HepG2 (cell line): ENCODE measurements at regions not wholly inside any gene's neighbourhood (a gene's known extent, or its start where the extent isn't known, plus 50 kb on each side); places are given as distances from the start of the nearest gene placed in this dataset.

Source experiments
- ATAC-seq: fragments of 200-7000 bp; cut with Tn5 transposase; 3 replicates; pipeline ENCODE4 v1.9.1; 2020; ENCODE audit warnings: mild to moderate bottlenecking, moderate library complexity
- BruUV-seq: library from RNA; stranded (reverse); fragments of 400-500 nt; replicated peaks from 2 replicates; lab custom pipeline; 2021; lab: Mats Ljungman, UMichigan
- CTCF ChIA-PET: fragments of 300-600 bp; formaldehyde crosslinking; extraction: SDS; loops from one replicate; lab custom pipeline; 2021; ENCODE audit warnings: low total read pairs, inconsistent platforms, low intra/inter-chr PET ratio; lab: Yijun Ruan, JAX
- POLR2A ChIA-PET: fragments of 350-600 bp; sonication (Branson Sonifier 250); formaldehyde crosslinking; loops from one replicate; lab custom pipeline; 2020; ENCODE audit warnings: antibody characterized with exemption, inconsistent platforms; lab: Yijun Ruan, JAX
- DNase-seq: peaks from one replicate; pipeline ENCODE4 v3.0.0-alpha.2; 2015; ENCODE audit warnings: low spot score
- FAIRE-seq: peaks from 3 replicates; lab custom pipeline; 2011; peaks lifted over from hg19 to GRCh38; lab: Jason Lieb, UNC
- H2AFZ ChIP-seq: one replicate; pipeline ENCODE4 v1.6.1; 2011; ENCODE audit warnings: low read length, inconsistent platforms
- H3K27ac ChIP-seq: fragments of 300-600 bp; 3 replicates; pipeline ENCODE4 v1.8.0; 2011; ENCODE audit warnings: mixed run types, mild to moderate bottlenecking, mixed read lengths, low read length, inconsistent platforms; ENCODE audit not compliant: insufficient read depth; ENCODE audit errors: extremely low read length
- H3K27me3 ChIP-seq, 2 experiments: fragments of 200-600 bp in 1 of 2; 2 replicates in 1 of 2; 3 replicates in 1 of 2; pipeline versions ENCODE4 v1.6.0 to v1.8.0; 2011; ENCODE audit warnings: low read length in 2 of 2, mild to moderate bottlenecking in 2 of 2, moderate library complexity in 2 of 2, inconsistent platforms in 1 of 2; ENCODE audit not compliant: insufficient read depth in 2 of 2, control insufficient read depth in 1 of 2
- H3K36me3 ChIP-seq, 2 experiments: fragments of 200-600 bp in 1 of 2; replicated peaks in 1 of 2; 2 replicates in 1 of 2; 3 replicates in 1 of 2; pipeline versions ENCODE4 v1.5.1 to v1.8.0; 2011; ENCODE audit warnings: low read length in 2 of 2, inconsistent platforms in 1 of 2; ENCODE audit not compliant: insufficient read depth in 2 of 2, control insufficient read depth in 1 of 2
- H3K4me1 ChIP-seq: 2 replicates; pipeline ENCODE4 v1.5.1; 2012; ENCODE audit warnings: low read length, inconsistent platforms; ENCODE audit not compliant: insufficient read depth
- H3K4me2 ChIP-seq: 2 replicates; pipeline ENCODE4 v1.6.0; 2011; ENCODE audit warnings: low read depth, low read length, inconsistent platforms
- H3K4me3 ChIP-seq, 3 experiments: fragments of 200-600 bp in 1 of 3; sonication (generic), shearing (Covaris generic) in 1 of 3; replicated peaks in 1 of 3; 2 replicates each; pipeline ENCODE4 v1.5.1; 2011 to 2016; ENCODE audit warnings: low read length in 3 of 3, inconsistent platforms in 2 of 3, low read depth in 2 of 3, mild to moderate bottlenecking in 2 of 3, control low read depth in 1 of 3, mixed read lengths in 1 of 3; ENCODE audit not compliant: insufficient read depth in 1 of 3
- H3K79me2 ChIP-seq: one replicate; pipeline ENCODE4 v1.6.1; 2011; ENCODE audit warnings: low read length, inconsistent platforms; ENCODE audit not compliant: insufficient read depth
- H3K9ac ChIP-seq: 2 replicates; pipeline ENCODE4 v1.6.0; 2011; ENCODE audit warnings: mild to moderate bottlenecking, low read depth, low read length, inconsistent platforms; ENCODE audit not compliant: insufficient read depth
- H3K9me3 ChIP-seq: 2 replicates; pipeline ENCODE4 v1.5.1; 2012; ENCODE audit warnings: mild to moderate bottlenecking, low read length
- H4K20me1 ChIP-seq: 2 replicates; pipeline ENCODE4 v1.6.0; 2011; ENCODE audit warnings: inconsistent platforms, mild to moderate bottlenecking, low read length, moderate library complexity; ENCODE audit not compliant: insufficient read depth
- ATF1 ChIP-seq: IDR thresholded peaks from 2 replicates; pipeline ENCODE4 v1.6.1; 2016; ENCODE audit warnings: mild to moderate bottlenecking, control low read depth
- BRCA1 ChIP-seq: sonication (generic); formaldehyde crosslinking; IDR thresholded peaks from 2 replicates; pipeline ENCODE4 v1.4.0; 2020; ENCODE audit warnings: missing genetic modification reagents
- DMAP1 ChIP-seq: IDR thresholded peaks from 2 replicates; pipeline ENCODE4 v1.6.1; 2016
- JARID2 ChIP-seq: sonication (generic); formaldehyde crosslinking; IDR thresholded peaks from 2 replicates; pipeline ENCODE4 v1.8.1; 2023; ENCODE audit warnings: missing genetic modification reagents, inconsistent platforms; ENCODE audit not compliant: insufficient replicate concordance
- MAZ ChIP-seq, 2 experiments: sonication (generic) in 1 of 2; formaldehyde crosslinking in 1 of 2; IDR thresholded peaks; 2 replicates each; pipeline versions ENCODE4 v1.5.0 to v1.6.1; 2012 to 2020; ENCODE audit warnings: low read depth in 2 of 2, mild to moderate bottlenecking in 2 of 2, borderline replicate concordance in 1 of 2, improper control_type of control experiment in 1 of 2, low read length in 1 of 2, missing genetic modification reagents in 1 of 2, moderate library complexity in 1 of 2
- POLR2AphosphoS5 ChIP-seq: IDR thresholded peaks from 2 replicates; pipeline ENCODE4 v1.6.1; 2012; ENCODE audit warnings: low read depth, low read length
- SNRNP70 ChIP-seq: fragments of 200-400 bp; formaldehyde crosslinking; IDR thresholded peaks from 2 replicates; pipeline ENCODE4 v1.6.1; 2017; ENCODE audit warnings: mild to moderate bottlenecking, low read depth, low read length, moderate library complexity
- TAF1 ChIP-seq: sonication (generic); formaldehyde crosslinking; IDR thresholded peaks from 2 replicates; pipeline ENCODE4 v1.4.0; 2020; ENCODE audit warnings: missing genetic modification reagents
- ZNF530 ChIP-seq: sonication (generic); formaldehyde crosslinking; IDR thresholded peaks from 2 replicates; pipeline ENCODE4 v1.5.0; 2020; ENCODE audit warnings: low read depth, mild to moderate bottlenecking, missing genetic modification reagents
- ZNF556 ChIP-seq: sonication (generic); formaldehyde crosslinking; IDR thresholded peaks from 2 replicates; pipeline ENCODE4 v1.4.0; 2020; ENCODE audit warnings: mild to moderate bottlenecking, missing genetic modification reagents, borderline replicate concordance
- ZNF792 ChIP-seq: IDR thresholded peaks from 2 replicates; pipeline ENCODE4 v1.6.1; 2016
- ZSCAN25 ChIP-seq: sonication (generic); formaldehyde crosslinking; IDR thresholded peaks from 2 replicates; pipeline ENCODE4 v1.8.0; 2022; ENCODE audit warnings: mild to moderate bottlenecking, missing genetic modification reagents
- WGBS: methylation state at CpG from one replicate; pipeline ENCODE4 v1.1.6; 2017; ENCODE audit warnings: low lambda C conversion rate; 5-methylcytosine and 5-hydroxymethylcytosine counted together
- in situ Hi-C: cut with HindIII; loops from 2 replicates; pipeline ENCODE4 v1.10.0; 2017; ENCODE audit warnings: low pct_unique_long_range_greater_than_20kb; ENCODE audit not compliant: extremely low pct_ligation_motif_present
- intact Hi-C: fragments of 100-400 bp; cut with micrococcal nuclease; formaldehyde crosslinking; loops from one replicate; pipeline ENCODE4 v1.10.0; 2022; ENCODE audit not compliant: unreplicated experiment
- TF ChIP-seq, protein P1 (sequence below): sonication (generic); formaldehyde crosslinking; IDR thresholded peaks from 2 replicates; pipeline ENCODE4 v1.5.0; 2020; ENCODE audit warnings: missing genetic modification reagents
- TF ChIP-seq, protein P2 (sequence below), 2 experiments: sonication (generic) in 1 of 2; formaldehyde crosslinking in 1 of 2; IDR thresholded peaks; 2 replicates each; pipeline versions ENCODE4 v1.4.0 to v1.6.1; 2018 to 2020; ENCODE audit warnings: missing genetic modification reagents in 2 of 2, borderline replicate concordance in 1 of 2, low read depth in 1 of 2, mild to moderate bottlenecking in 1 of 2, missing biosample characterization in 1 of 2
- TF ChIP-seq, protein P3 (sequence below): sonication (generic); formaldehyde crosslinking; conservative IDR thresholded peaks from 2 replicates; pipeline ENCODE4 v1.4.0; 2020; ENCODE audit warnings: missing genetic modification reagents
- TF ChIP-seq, protein P4 (sequence below): sonication (generic); formaldehyde crosslinking; IDR thresholded peaks from 2 replicates; pipeline ENCODE4 v1.8.1; 2022; ENCODE audit warnings: low read depth, mild to moderate bottlenecking, missing genetic modification reagents
- TF ChIP-seq, protein P5 (sequence below): sonication (generic); formaldehyde crosslinking; IDR thresholded peaks from 2 replicates; pipeline ENCODE4 v1.4.0; 2020; ENCODE audit warnings: missing genetic modification reagents; ENCODE audit errors: not compliant biosample characterization

DNA sequence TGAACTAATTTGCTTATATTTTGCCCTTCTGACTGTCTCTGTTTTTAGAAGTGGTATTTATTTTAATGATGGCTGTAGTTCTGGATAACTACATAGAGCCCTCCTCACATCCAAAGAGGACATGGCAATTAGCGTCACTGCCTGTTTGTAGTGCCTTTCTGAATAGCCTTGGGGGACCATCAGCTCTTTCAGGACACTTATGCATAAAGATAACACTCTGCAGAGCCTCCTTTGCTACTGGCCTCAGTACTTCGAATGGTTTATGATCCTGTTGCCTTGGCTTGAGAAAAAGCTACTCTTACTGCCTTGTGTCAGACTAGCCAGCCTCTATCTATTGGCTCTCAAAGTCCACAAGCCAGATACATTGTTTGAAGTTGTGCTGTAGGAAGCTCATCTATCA lies 105.4 kb upstream of the SPRED1 start:
- BruUV-seq, result no TSS peak
- POLR2A ChIA-PET, result no interaction called here
- ATAC-seq, result no peak
- FAIRE-seq, result no peak
- Histone ChIP-seq H4K20me1 (no peaks in the 10 kb centered on the region), H3K9me3 (no peaks in the 10 kb centered on the region; the same call in 1 of the 2 replicates), H3K9ac (no peak overlapping the region), H3K4me1 (no peaks in the 10 kb centered on the region), H3K36me3 (no peaks in the 10 kb centered on the region), H3K4me2 (no peak overlapping the region), H3K27ac (no peak overlapping the region), H3K4me3 (no peak overlapping the region), H2AFZ (no peak overlapping the region), H3K27me3 (no peaks in the 10 kb centered on the region), H3K79me2 (no peaks in the 10 kb centered on the region)
- 0% methylated on average over 2 of the region's 2 CpGs for WGBS
- DNase-seq, result no peak
- in situ Hi-C loops, result no loop called here
- intact Hi-C loops, result no loop called here
- CTCF ChIA-PET, result no interaction called here
- TF ChIP-seq, protein P1, sequence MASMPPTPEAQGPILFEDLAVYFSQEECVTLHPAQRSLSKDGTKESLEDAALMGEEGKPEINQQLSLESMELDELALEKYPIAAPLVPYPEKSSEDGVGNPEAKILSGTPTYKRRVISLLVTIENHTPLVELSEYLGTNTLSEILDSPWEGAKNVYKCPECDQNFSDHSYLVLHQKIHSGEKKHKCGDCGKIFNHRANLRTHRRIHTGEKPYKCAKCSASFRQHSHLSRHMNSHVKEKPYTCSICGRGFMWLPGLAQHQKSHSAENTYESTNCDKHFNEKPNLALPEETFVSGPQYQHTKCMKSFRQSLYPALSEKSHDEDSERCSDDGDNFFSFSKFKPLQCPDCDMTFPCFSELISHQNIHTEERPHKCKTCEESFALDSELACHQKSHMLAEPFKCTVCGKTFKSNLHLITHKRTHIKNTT (CRISPR knock-in tag), result no peak
- TF ChIP-seq MAZ (IDR thresholded peaks at IDR 0.05; ENCODE audit: borderline replicate concordance, low read depth, low read length) (no peak), MAZ (CRISPR knock-in tag; IDR thresholded peaks at IDR 0.05; ENCODE audit: low read depth) (no peak), ZSCAN25 (CRISPR knock-in tag) (no peak), BRCA1 (CRISPR knock-in tag) (no peak), TAF1 (no peak), SNRNP70 (no peak), POLR2AphosphoS5 (no peak), DMAP1 (no peak), ZNF530 (no peak), ZNF556 (no peak), JARID2 (CRISPR knock-in tag) (no peak), ZNF792 (CRISPR knock-in tag) (no peak), ATF1 (no peak)
- TF ChIP-seq, protein P2, sequence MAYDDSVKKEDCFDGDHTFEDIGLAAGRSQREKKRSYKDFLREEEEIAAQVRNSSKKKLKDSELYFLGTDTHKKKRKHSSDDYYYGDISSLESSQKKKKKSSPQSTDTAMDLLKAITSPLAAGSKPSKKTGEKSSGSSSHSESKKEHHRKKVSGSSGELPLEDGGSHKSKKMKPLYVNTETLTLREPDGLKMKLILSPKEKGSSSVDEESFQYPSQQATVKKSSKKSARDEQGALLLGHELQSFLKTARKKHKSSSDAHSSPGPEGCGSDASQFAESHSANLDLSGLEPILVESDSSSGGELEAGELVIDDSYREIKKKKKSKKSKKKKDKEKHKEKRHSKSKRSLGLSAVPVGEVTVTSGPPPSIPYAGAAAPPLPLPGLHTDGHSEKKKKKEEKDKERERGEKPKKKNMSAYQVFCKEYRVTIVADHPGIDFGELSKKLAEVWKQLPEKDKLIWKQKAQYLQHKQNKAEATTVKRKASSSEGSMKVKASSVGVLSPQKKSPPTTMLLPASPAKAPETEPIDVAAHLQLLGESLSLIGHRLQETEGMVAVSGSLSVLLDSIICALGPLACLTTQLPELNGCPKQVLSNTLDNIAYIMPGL (CRISPR knock-in tag; IDR thresholded peaks at IDR 0.05; ENCODE audit: borderline replicate concordance in 1 of 2, low read depth in 1 of 2), result no peak
- TF ChIP-seq, protein P3, sequence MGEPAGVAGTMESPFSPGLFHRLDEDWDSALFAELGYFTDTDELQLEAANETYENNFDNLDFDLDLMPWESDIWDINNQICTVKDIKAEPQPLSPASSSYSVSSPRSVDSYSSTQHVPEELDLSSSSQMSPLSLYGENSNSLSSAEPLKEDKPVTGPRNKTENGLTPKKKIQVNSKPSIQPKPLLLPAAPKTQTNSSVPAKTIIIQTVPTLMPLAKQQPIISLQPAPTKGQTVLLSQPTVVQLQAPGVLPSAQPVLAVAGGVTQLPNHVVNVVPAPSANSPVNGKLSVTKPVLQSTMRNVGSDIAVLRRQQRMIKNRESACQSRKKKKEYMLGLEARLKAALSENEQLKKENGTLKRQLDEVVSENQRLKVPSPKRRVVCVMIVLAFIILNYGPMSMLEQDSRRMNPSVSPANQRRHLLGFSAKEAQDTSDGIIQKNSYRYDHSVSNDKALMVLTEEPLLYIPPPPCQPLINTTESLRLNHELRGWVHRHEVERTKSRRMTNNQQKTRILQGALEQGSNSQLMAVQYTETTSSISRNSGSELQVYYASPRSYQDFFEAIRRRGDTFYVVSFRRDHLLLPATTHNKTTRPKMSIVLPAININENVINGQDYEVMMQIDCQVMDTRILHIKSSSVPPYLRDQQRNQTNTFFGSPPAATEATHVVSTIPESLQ (CRISPR knock-in tag), result no peak
- TF ChIP-seq, protein P4, sequence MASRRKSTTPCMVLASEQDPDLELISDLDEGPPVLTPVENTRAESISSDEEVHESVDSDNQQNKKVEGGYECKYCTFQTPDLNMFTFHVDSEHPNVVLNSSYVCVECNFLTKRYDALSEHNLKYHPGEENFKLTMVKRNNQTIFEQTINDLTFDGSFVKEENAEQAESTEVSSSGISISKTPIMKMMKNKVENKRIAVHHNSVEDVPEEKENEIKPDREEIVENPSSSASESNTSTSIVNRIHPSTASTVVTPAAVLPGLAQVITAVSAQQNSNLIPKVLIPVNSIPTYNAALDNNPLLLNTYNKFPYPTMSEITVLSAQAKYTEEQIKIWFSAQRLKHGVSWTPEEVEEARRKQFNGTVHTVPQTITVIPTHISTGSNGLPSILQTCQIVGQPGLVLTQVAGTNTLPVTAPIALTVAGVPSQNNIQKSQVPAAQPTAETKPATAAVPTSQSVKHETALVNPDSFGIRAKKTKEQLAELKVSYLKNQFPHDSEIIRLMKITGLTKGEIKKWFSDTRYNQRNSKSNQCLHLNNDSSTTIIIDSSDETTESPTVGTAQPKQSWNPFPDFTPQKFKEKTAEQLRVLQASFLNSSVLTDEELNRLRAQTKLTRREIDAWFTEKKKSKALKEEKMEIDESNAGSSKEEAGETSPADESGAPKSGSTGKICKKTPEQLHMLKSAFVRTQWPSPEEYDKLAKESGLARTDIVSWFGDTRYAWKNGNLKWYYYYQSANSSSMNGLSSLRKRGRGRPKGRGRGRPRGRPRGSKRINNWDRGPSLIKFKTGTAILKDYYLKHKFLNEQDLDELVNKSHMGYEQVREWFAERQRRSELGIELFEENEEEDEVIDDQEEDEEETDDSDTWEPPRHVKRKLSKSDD (CRISPR knock-in tag), result no peak
- TF ChIP-seq, protein P5, sequence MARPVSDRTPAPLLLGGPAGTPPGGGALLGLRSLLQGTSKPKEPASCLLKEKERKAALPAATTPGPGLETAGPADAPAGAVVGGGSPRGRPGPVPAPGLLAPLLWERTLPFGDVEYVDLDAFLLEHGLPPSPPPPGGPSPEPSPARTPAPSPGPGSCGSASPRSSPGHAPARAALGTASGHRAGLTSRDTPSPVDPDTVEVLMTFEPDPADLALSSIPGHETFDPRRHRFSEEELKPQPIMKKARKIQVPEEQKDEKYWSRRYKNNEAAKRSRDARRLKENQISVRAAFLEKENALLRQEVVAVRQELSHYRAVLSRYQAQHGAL (CRISPR knock-in tag), result no peak
